Activated CD4-positive, alpha-beta T cell treated with anti-CD3 and anti-CD28 coated beads, Interleukin-2, amount 10 ng/mL, durations not matched to agents 24 days and 14 days (primary cell): ENCODE measurements at regions not wholly inside any gene's neighbourhood (a gene's known extent, or its start where the extent isn't known, plus 50 kb on each side); places are given as distances from the start of the nearest gene placed in this dataset.
A peak's percentile ranks its signal among the peaks of the same experiment; 100 is the strongest.

Source experiments
- DNase-seq: peaks from one replicate; pipeline ENCODE4 v3.0.0; 2022
- H3K27ac Mint-ChIP-seq: one replicate; pipeline ENCODE4 v1.8.0; 2022; ENCODE audit warnings: mild to moderate bottlenecking, mixed read lengths
- H3K27me3 Mint-ChIP-seq: one replicate; pipeline ENCODE4 v1.8.0; 2022; ENCODE audit warnings: mixed read lengths
- H3K36me3 Mint-ChIP-seq: one replicate; pipeline ENCODE4 v1.8.0; 2022; ENCODE audit warnings: low read depth, mild to moderate bottlenecking, mixed read lengths
- H3K4me1 Mint-ChIP-seq: one replicate; pipeline ENCODE4 v1.8.0; 2021; ENCODE audit warnings: mixed read lengths
- H3K4me3 Mint-ChIP-seq: one replicate; pipeline ENCODE4 v1.8.0; 2022; ENCODE audit warnings: mild to moderate bottlenecking, moderate library complexity, mixed read lengths
- H3K9me3 Mint-ChIP-seq: one replicate; pipeline ENCODE4 v1.8.0; 2021; ENCODE audit warnings: mixed read lengths
- intact Hi-C: fragments of 100-400 bp; cut with micrococcal nuclease; formaldehyde crosslinking; loops from one replicate; pipeline ENCODE4 v1.15.1; 2023

GRCh38 chr6:169961772-169962561 lies 210.5 kb downstream of the ERMARD start:
- DNase-seq = no peak
- H3K4me1 Mint-ChIP-seq = peaks cover 1% of the 10 kb centered on the region
- H3K27ac Mint-ChIP-seq = no peak overlapping the region
- intact Hi-C loops = no loop called here
- no peaks in the 10 kb centered on the region for H3K9me3 Mint-ChIP-seq
- H3K36me3 Mint-ChIP-seq = no peaks in the 10 kb centered on the region
- H3K27me3 Mint-ChIP-seq = peaks cover 9% of the 10 kb centered on the region
- no peak overlapping the region for H3K4me3 Mint-ChIP-seq

GRCh38 chr6:169960886-169961611 lies 209.6 kb downstream of the ERMARD start:
- peaks cover 9% of the 10 kb centered on the region for H3K27me3 Mint-ChIP-seq
- intact Hi-C loops = no loop called here
- H3K4me3 Mint-ChIP-seq = no peak overlapping the region
- H3K27ac Mint-ChIP-seq = no peak overlapping the region
- H3K9me3 Mint-ChIP-seq = no peaks in the 10 kb centered on the region
- DNase-seq = no peak
- peaks cover 1% of the 10 kb centered on the region for H3K4me1 Mint-ChIP-seq
- H3K36me3 Mint-ChIP-seq = no peaks in the 10 kb centered on the region

- H3K9me3 Mint-ChIP-seq = no peaks in the 10 kb centered on the region
- intact Hi-C loops = no loop called here
- H3K36me3 Mint-ChIP-seq = no peaks in the 10 kb centered on the region
- H3K4me1 Mint-ChIP-seq = peaks cover 1% of the 10 kb centered on the region
- no peak overlapping the region for H3K4me3 Mint-ChIP-seq
- no peak for DNase-seq
- no peak overlapping the region for H3K27ac Mint-ChIP-seq
- peaks cover 9% of the 10 kb centered on the region for H3K27me3 Mint-ChIP-seq
Observed at GRCh38 chr6:169960521-169960885, 209.1 kb downstream of the ERMARD start.

- intact Hi-C loops = no loop called here
Observed at GRCh38 chr6:169960003-169960344, 208.6 kb downstream of the ERMARD start.

GRCh38 chr6:169959136-169960002 lies 207.9 kb downstream of the ERMARD start:
- H3K27me3 Mint-ChIP-seq = peaks cover 10% of the 10 kb centered on the region
- H3K27ac Mint-ChIP-seq = no peak overlapping the region
- H3K36me3 Mint-ChIP-seq = no peaks in the 10 kb centered on the region
- no peaks in the 10 kb centered on the region for H3K9me3 Mint-ChIP-seq
- intact Hi-C loops = no loop called here
- H3K4me3 Mint-ChIP-seq = no peak overlapping the region
- DNase-seq = peak; percentile 64
- H3K4me1 Mint-ChIP-seq = peaks cover 1% of the 10 kb centered on the region

More at GRCh38 chr6:169960003-169960344, 208.6 kb downstream of the ERMARD start:
- Mint-ChIP-seq H3K36me3 (no peaks in the 10 kb centered on the region), H3K27me3 (peaks cover 10% of the 10 kb centered on the region), H3K4me3 (no peak overlapping the region), H3K4me1 (peaks cover 1% of the 10 kb centered on the region), H3K27ac (no peak overlapping the region), H3K9me3 (no peaks in the 10 kb centered on the region)
- DNase-seq = no peak

- intact Hi-C loops = no loop called here
Observed at GRCh38 chr6:169958510-169958909, 207.1 kb downstream of the ERMARD start.

GRCh38 chr6:169957351-169957963 lies 206.0 kb downstream of the ERMARD start:
- H3K27me3 Mint-ChIP-seq = peaks cover 10% of the 10 kb centered on the region
- H3K9me3 Mint-ChIP-seq = no peaks in the 10 kb centered on the region
- no peak for DNase-seq
- H3K27ac Mint-ChIP-seq = no peak overlapping the region
- intact Hi-C loops = no loop called here
- H3K4me3 Mint-ChIP-seq = no peak overlapping the region
- H3K4me1 Mint-ChIP-seq = peaks cover 1% of the 10 kb centered on the region
- H3K36me3 Mint-ChIP-seq = no peaks in the 10 kb centered on the region

More at GRCh38 chr6:169958510-169958909, 207.1 kb downstream of the ERMARD start:
- no peak overlapping the region for H3K27ac Mint-ChIP-seq
- H3K27me3 Mint-ChIP-seq = peaks cover 10% of the 10 kb centered on the region
- DNase-seq = no peak
- H3K4me3 Mint-ChIP-seq = no peak overlapping the region
- peaks cover 1% of the 10 kb centered on the region for H3K4me1 Mint-ChIP-seq
- H3K9me3 Mint-ChIP-seq = no peaks in the 10 kb centered on the region
- no peaks in the 10 kb centered on the region for H3K36me3 Mint-ChIP-seq

- H3K27me3 Mint-ChIP-seq = peaks cover 8% of the 10 kb centered on the region
- intact Hi-C loops = no loop called here
- peaks cover 1% of the 10 kb centered on the region for H3K4me1 Mint-ChIP-seq
- DNase-seq = no peak
- no peak overlapping the region for H3K4me3 Mint-ChIP-seq
- H3K36me3 Mint-ChIP-seq = no peaks in the 10 kb centered on the region
- H3K9me3 Mint-ChIP-seq = no peaks in the 10 kb centered on the region
- H3K27ac Mint-ChIP-seq = no peak overlapping the region
Observed at GRCh38 chr6:169956580-169956979, 205.2 kb downstream of the ERMARD start.

GRCh38 chr6:169955731-169956437 lies 204.5 kb downstream of the ERMARD start:
- no peak for DNase-seq
- no peaks in the 10 kb centered on the region for H3K9me3 Mint-ChIP-seq
- H3K27me3 Mint-ChIP-seq = peaks cover 4% of the 10 kb centered on the region
- H3K4me3 Mint-ChIP-seq = no peak overlapping the region
- peaks cover 1% of the 10 kb centered on the region for H3K4me1 Mint-ChIP-seq
- intact Hi-C loops = no loop called here
- H3K27ac Mint-ChIP-seq = no peak overlapping the region
- H3K36me3 Mint-ChIP-seq = no peaks in the 10 kb centered on the region

GRCh38 chr6:169954977-169955376 lies 203.6 kb downstream of the ERMARD start:
- DNase-seq = no peak
- intact Hi-C loops = no loop called here
- Mint-ChIP-seq H3K4me3 (no peak overlapping the region), H3K36me3 (no peaks in the 10 kb centered on the region), H3K9me3 (no peaks in the 10 kb centered on the region), H3K27me3 (peaks cover 4% of the 10 kb centered on the region), H3K4me1 (peaks cover 1% of the 10 kb centered on the region), H3K27ac (no peak overlapping the region)

GRCh38 chr6:169953686-169954085 lies 202.3 kb downstream of the ERMARD start:
- Mint-ChIP-seq H3K27me3 (peaks cover 6% of the 10 kb centered on the region), H3K4me1 (no peaks in the 10 kb centered on the region), H3K27ac (no peak overlapping the region), H3K9me3 (no peaks in the 10 kb centered on the region), H3K36me3 (no peaks in the 10 kb centered on the region), H3K4me3 (no peak overlapping the region)
- intact Hi-C loops = no loop called here
- no peak for DNase-seq

- Mint-ChIP-seq H3K9me3 (no peaks in the 10 kb centered on the region), H3K27ac (no peak overlapping the region), H3K4me1 (no peaks in the 10 kb centered on the region), H3K4me3 (no peak overlapping the region), H3K27me3 (peaks cover 12% of the 10 kb centered on the region), H3K36me3 (no peaks in the 10 kb centered on the region)
- intact Hi-C loops = loop anchor here (1.0 kb wide), 1 partner anchor 567 kb away; no protein-coding TSS in a partner anchor
- DNase-seq = peak; percentile 73
Observed at GRCh38 chr6:169950558-169950957, 199.1 kb downstream of the ERMARD start.

- Mint-ChIP-seq H3K27me3 (peaks cover 13% of the 10 kb centered on the region), H3K36me3 (no peaks in the 10 kb centered on the region), H3K4me3 (no peak overlapping the region), H3K9me3 (no peaks in the 10 kb centered on the region), H3K4me1 (no peaks in the 10 kb centered on the region), H3K27ac (no peak overlapping the region)
- intact Hi-C loops = loop anchor here (1.0 kb wide), 1 partner anchor 568 kb away; no protein-coding TSS in a partner anchor
- no peak for DNase-seq
Observed at GRCh38 chr6:169949511-169950097, 198.2 kb downstream of the ERMARD start.
